ENCODE measurements at regions not wholly inside any gene's neighbourhood (a gene's known extent, or its start where the extent isn't known, plus 50 kb on each side); places are given as distances from the start of the nearest gene placed in this dataset.

DNA sequence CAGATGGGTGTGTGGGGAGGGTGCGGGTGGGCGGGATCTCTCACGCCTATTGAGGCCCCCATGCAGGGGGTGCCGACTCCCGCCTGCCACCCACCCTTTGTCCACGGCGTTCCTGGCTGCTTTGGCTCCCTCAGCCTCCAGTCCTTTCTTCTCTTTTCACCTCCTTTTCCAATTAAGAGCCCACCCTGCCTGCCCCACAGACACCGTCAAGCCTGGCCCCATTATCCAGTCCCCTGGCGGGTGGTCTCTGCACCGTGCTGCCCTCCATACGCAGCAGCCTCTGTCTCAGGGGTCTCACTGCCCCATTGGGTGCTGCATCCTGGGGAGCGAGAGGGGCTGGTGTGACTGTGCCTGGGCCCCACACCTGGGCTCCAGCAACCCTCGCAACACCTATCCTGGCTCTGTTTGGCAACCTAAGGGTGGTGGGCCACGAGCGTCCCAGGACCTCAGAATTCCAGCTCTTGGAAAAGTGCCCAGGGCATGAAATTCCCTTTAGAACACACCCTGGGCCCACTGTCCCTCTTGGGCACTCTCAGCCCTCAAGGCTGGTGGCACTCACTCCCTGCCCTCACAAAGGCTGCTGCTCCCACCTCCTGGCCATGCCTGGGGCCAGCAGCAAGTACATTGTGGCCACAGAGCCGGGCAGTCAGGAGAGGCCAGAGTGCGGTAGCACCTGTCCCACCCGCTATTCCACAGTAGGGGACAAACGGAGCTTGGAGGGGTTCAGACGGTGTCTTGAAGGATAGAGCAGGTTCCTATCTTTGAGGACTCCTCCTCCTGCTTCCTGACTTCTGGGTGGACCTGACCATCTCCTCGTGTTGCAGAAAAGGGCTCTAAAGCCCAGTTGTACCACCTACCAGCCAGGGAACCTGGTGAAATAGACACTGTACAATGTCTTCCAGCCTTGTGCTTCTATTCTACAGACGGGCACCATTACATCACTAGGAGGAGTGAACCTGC is 114.1 kb downstream of the KIF26A start:
- no peaks in the 10 kb centered on the region for H3K36me3 ChIP-seq (ENCODE audit: insufficient read depth, low read length, poor library complexity, severe bottlenecking)
- H3K27ac ChIP-seq (ENCODE audit: low read depth, low read length, poor library complexity, severe bottlenecking) = no peak overlapping the region
- H3K4me1 ChIP-seq (ENCODE audit: insufficient read depth, low read length, poor library complexity, severe bottlenecking) = no peaks in the 10 kb centered on the region
- BruUV-seq (replicated peaks) = no TSS peak
- TF ChIP-seq, protein P1, sequence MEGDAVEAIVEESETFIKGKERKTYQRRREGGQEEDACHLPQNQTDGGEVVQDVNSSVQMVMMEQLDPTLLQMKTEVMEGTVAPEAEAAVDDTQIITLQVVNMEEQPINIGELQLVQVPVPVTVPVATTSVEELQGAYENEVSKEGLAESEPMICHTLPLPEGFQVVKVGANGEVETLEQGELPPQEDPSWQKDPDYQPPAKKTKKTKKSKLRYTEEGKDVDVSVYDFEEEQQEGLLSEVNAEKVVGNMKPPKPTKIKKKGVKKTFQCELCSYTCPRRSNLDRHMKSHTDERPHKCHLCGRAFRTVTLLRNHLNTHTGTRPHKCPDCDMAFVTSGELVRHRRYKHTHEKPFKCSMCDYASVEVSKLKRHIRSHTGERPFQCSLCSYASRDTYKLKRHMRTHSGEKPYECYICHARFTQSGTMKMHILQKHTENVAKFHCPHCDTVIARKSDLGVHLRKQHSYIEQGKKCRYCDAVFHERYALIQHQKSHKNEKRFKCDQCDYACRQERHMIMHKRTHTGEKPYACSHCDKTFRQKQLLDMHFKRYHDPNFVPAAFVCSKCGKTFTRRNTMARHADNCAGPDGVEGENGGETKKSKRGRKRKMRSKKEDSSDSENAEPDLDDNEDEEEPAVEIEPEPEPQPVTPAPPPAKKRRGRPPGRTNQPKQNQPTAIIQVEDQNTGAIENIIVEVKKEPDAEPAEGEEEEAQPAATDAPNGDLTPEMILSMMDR (conservative IDR thresholded peaks at IDR 0.05; ENCODE audit: low read depth, low read length) = no peak
- TF ChIP-seq EZH2 (IDR thresholded peaks at IDR 0.05; ENCODE audit: borderline replicate concordance, low read depth, low read length, poor library complexity, severe bottlenecking) = no peak
- no peak overlapping the region for H3K4me3 ChIP-seq (ENCODE audit: low read depth, low read length, poor library complexity, severe bottlenecking)
- H3K27me3 ChIP-seq (replicated peaks; ENCODE audit: insufficient read depth, low read depth, low read length, poor library complexity) = no peaks in the 10 kb centered on the region
- POLR2A ChIA-PET (ENCODE audit: low non-redundant PET) = no interaction called here
- intact Hi-C loops (cut with micrococcal nuclease; ENCODE audit: unreplicated experiment) = no loop called here
- no peaks in the 10 kb centered on the region for H3K9me3 ChIP-seq (ENCODE audit: low read depth, low read length, poor library complexity, severe bottlenecking)
- CTCF ChIA-PET = no interaction called here
- no peak for DNase-seq (ENCODE audit: low spot score)

DNA sequence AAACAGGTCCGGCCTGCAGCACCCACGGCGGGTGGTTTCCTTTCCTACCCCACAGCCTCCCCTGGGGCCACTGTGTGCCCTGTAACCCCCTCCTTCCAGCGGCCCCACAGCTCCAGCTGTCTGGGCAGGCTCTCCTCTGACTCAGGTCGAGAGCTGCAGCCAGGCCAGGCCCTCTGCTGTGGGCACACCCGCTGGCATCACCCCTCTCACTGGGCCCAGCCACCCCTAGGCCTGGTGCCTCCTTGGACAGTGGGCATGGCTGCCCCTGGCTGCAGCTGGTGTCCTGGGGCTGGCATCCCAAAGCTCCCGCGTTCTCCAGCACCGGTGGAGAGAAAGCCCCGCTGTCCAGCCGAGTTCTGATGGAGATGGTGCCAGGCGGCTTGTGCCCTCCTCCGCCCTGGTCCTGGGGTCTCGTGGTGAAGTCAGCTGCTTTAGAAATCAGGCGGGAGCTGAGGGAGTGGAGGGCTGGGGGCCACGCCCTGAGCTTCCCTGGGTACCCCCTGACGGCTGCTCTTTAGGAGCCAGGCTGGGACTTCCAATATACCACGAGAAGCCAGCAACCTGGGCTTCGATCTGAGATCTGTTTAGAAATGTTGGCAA is 114.9 kb downstream of the KIF26A start:
- H3K9me3 ChIP-seq (ENCODE audit: low read depth, low read length, poor library complexity, severe bottlenecking) = peaks cover 2% of the 10 kb centered on the region
- TF ChIP-seq EZH2 (IDR thresholded peaks at IDR 0.05; ENCODE audit: borderline replicate concordance, low read depth, low read length, poor library complexity, severe bottlenecking) = no peak
- TF ChIP-seq, protein P1 (conservative IDR thresholded peaks at IDR 0.05; ENCODE audit: low read depth, low read length) = no peak
- no peaks in the 10 kb centered on the region for H3K4me1 ChIP-seq (ENCODE audit: insufficient read depth, low read length, poor library complexity, severe bottlenecking)
- H3K27ac ChIP-seq (ENCODE audit: low read depth, low read length, poor library complexity, severe bottlenecking) = no peak overlapping the region
- DNase-seq (ENCODE audit: low spot score) = no peak
- H3K36me3 ChIP-seq (ENCODE audit: insufficient read depth, low read length, poor library complexity, severe bottlenecking) = no peaks in the 10 kb centered on the region
- intact Hi-C loops (cut with micrococcal nuclease; ENCODE audit: unreplicated experiment) = no loop called here
- ChIA-PET POLR2A (ENCODE audit: low non-redundant PET) (no interaction called here), CTCF (no interaction called here)
- no TSS peak for BruUV-seq (replicated peaks)
- no peak overlapping the region for H3K4me3 ChIP-seq (ENCODE audit: low read depth, low read length, poor library complexity, severe bottlenecking)
- H3K27me3 ChIP-seq (replicated peaks; ENCODE audit: insufficient read depth, low read depth, low read length, poor library complexity) = no peaks in the 10 kb centered on the region

DNA sequence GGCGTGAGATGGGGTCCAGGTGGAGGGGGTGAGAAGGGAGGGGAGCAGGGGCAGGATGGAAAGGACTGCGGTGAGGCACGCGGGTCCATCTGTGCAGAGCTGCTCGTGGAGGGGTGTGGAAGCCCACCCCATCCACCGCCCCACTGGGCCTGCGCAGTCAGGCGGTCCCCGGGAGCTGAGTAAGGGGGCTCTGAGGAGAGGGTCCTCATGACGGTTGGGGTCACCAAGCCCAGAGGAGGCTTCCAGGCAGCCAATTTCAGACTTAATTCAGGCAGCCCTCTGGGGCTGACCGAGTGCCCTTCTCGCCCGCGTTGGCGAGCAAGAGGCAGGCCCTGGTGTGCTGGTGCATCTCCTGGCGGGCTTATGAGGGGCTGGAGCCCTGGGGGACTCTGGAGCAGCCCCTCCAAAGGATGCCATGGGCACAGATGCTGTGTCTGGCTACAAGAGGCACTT is 115.5 kb downstream of the KIF26A start:
- Histone ChIP-seq H3K27me3 (replicated peaks; ENCODE audit: insufficient read depth, low read depth, low read length, poor library complexity) (no peaks in the 10 kb centered on the region), H3K4me3 (ENCODE audit: low read depth, low read length, poor library complexity, severe bottlenecking) (no peak overlapping the region), H3K36me3 (ENCODE audit: insufficient read depth, low read length, poor library complexity, severe bottlenecking) (no peaks in the 10 kb centered on the region), H3K27ac (ENCODE audit: low read depth, low read length, poor library complexity, severe bottlenecking) (no peak overlapping the region), H3K9me3 (ENCODE audit: low read depth, low read length, poor library complexity, severe bottlenecking) (peaks cover 5% of the 10 kb centered on the region), H3K4me1 (ENCODE audit: insufficient read depth, low read length, poor library complexity, severe bottlenecking) (no peaks in the 10 kb centered on the region)
- DNase-seq (ENCODE audit: low spot score) = no peak
- TF ChIP-seq, protein P1 (conservative IDR thresholded peaks at IDR 0.05; ENCODE audit: low read depth, low read length) = no peak
- no peak for TF ChIP-seq EZH2 (IDR thresholded peaks at IDR 0.05; ENCODE audit: borderline replicate concordance, low read depth, low read length, poor library complexity, severe bottlenecking)
- CTCF ChIA-PET = no interaction called here
- intact Hi-C loops (cut with micrococcal nuclease; ENCODE audit: unreplicated experiment) = no loop called here
- POLR2A ChIA-PET (ENCODE audit: low non-redundant PET) = no interaction called here
- no TSS peak for BruUV-seq (replicated peaks)
